Calu3 (cell line): ENCODE measurements at regions not wholly inside any gene's neighbourhood (a gene's known extent, or its start where the extent isn't known, plus 50 kb on each side); places are given as distances from the start of the nearest gene placed in this dataset.

Source experiments
- BruUV-seq: library from RNA; stranded (reverse); fragments of 400-500 nt; replicated peaks from 2 replicates; lab custom pipeline; 2021; lab: Mats Ljungman, UMichigan
- CTCF ChIA-PET: fragments of 300-600 bp; sonication (Branson Sonifier 250); formaldehyde crosslinking; loops from one replicate; lab custom pipeline; 2022; ENCODE audit warnings: antibody characterized with exemption; lab: Charles Lee
- DNase-seq: peaks from one replicate; pipeline ENCODE4 v3.0.0; 2022
- H3K27ac Mint-ChIP-seq: one replicate; pipeline ENCODE4 v1.8.0; 2022; ENCODE audit warnings: mixed read lengths; ENCODE audit not compliant: unreplicated experiment
- H3K27me3 Mint-ChIP-seq: one replicate; pipeline ENCODE4 v1.8.0; 2022; ENCODE audit warnings: mixed read lengths; ENCODE audit not compliant: unreplicated experiment
- H3K36me3 Mint-ChIP-seq: one replicate; pipeline ENCODE4 v1.8.0; 2022; ENCODE audit warnings: mild to moderate bottlenecking, moderate library complexity, mixed read lengths; ENCODE audit not compliant: insufficient read depth, unreplicated experiment
- H3K4me1 Mint-ChIP-seq: one replicate; pipeline ENCODE4 v1.8.0; 2022; ENCODE audit warnings: mild to moderate bottlenecking, low read depth, mixed read lengths; ENCODE audit not compliant: unreplicated experiment
- H3K4me3 Mint-ChIP-seq: one replicate; pipeline ENCODE4 v1.8.0; 2022; ENCODE audit warnings: mild to moderate bottlenecking, low read depth, moderate library complexity, mixed read lengths; ENCODE audit not compliant: unreplicated experiment
- H3K9me3 Mint-ChIP-seq: one replicate; pipeline ENCODE4 v1.8.0; 2022; ENCODE audit warnings: low read depth, mixed read lengths; ENCODE audit not compliant: unreplicated experiment
- CTCF ChIP-seq: fragments of 200-600 bp; IDR thresholded peaks from one replicate; pipeline ENCODE4 v1.8.0; 2022; ENCODE audit warnings: antibody characterized with exemption; ENCODE audit not compliant: unreplicated experiment
- intact Hi-C: fragments of 100-400 bp; cut with micrococcal nuclease; formaldehyde crosslinking; loops from one replicate; pipeline ENCODE4 v1.10.0; 2022; ENCODE audit not compliant: unreplicated experiment

- no peaks in the 10 kb centered on the region for H3K9me3 Mint-ChIP-seq
- intact Hi-C loops = no loop called here
- no TSS peak for BruUV-seq
These were observed 859.4 kb downstream of the TYW1 start for GRCh38 chr7:67856046-67856445.

GRCh38 chr7:67857698-67858097, 861.1 kb downstream of the TYW1 start:
- H3K36me3 Mint-ChIP-seq = no peaks in the 10 kb centered on the region
- no peak for TF ChIP-seq CTCF
- no peaks in the 10 kb centered on the region for H3K27me3 Mint-ChIP-seq
- H3K4me3 Mint-ChIP-seq = no peak overlapping the region
- peaks cover 3% of the 10 kb centered on the region for H3K9me3 Mint-ChIP-seq
- H3K4me1 Mint-ChIP-seq = no peaks in the 10 kb centered on the region
- intact Hi-C loops = no loop called here
- no peak for DNase-seq
- CTCF ChIA-PET = interaction anchor here (0.6 kb wide), 1 partner anchor 103 kb away, joined by 3 read pairs; no protein-coding TSS in a partner anchor
- no TSS peak for BruUV-seq
- H3K27ac Mint-ChIP-seq = no peak overlapping the region

More at GRCh38 chr7:67856046-67856445, 859.4 kb downstream of the TYW1 start:
- no peak for DNase-seq
- no peaks in the 10 kb centered on the region for H3K27me3 Mint-ChIP-seq
- H3K4me3 Mint-ChIP-seq = no peak overlapping the region
- no peak overlapping the region for H3K27ac Mint-ChIP-seq
- CTCF ChIA-PET = no interaction called here
- no peaks in the 10 kb centered on the region for H3K4me1 Mint-ChIP-seq
- H3K36me3 Mint-ChIP-seq = no peaks in the 10 kb centered on the region
- TF ChIP-seq CTCF = no peak

- H3K4me1 Mint-ChIP-seq = no peaks in the 10 kb centered on the region
- no peak for DNase-seq
These were observed 862.3 kb downstream of the TYW1 start for GRCh38 chr7:67858931-67859330.

GRCh38 chr7:67863911-67864310, 867.3 kb downstream of the TYW1 start:
- Mint-ChIP-seq H3K9me3 (peaks cover 3% of the 10 kb centered on the region), H3K36me3 (no peaks in the 10 kb centered on the region), H3K4me1 (no peaks in the 10 kb centered on the region), H3K4me3 (no peak overlapping the region), H3K27ac (no peak overlapping the region), H3K27me3 (no peaks in the 10 kb centered on the region)
- intact Hi-C loops = no loop called here
- BruUV-seq = no TSS peak
- DNase-seq = no peak
- CTCF ChIA-PET = no interaction called here
- TF ChIP-seq CTCF = no peak

More at GRCh38 chr7:67858931-67859330, 862.3 kb downstream of the TYW1 start:
- intact Hi-C loops = no loop called here
- TF ChIP-seq CTCF = no peak
- no peaks in the 10 kb centered on the region for H3K36me3 Mint-ChIP-seq
- CTCF ChIA-PET = no interaction called here
- H3K27me3 Mint-ChIP-seq = no peaks in the 10 kb centered on the region
- peaks cover 3% of the 10 kb centered on the region for H3K9me3 Mint-ChIP-seq
- no TSS peak for BruUV-seq
- no peak overlapping the region for H3K4me3 Mint-ChIP-seq
- no peak overlapping the region for H3K27ac Mint-ChIP-seq
